Choroid plexus epithelial cell (primary cell): ENCODE measurements at regions not wholly inside any gene's neighbourhood (a gene's known extent, or its start where the extent isn't known, plus 50 kb on each side); places are given as distances from the start of the nearest gene placed in this dataset.

ENCODE experiments used
- DNase-seq: peaks from one replicate; pipeline ENCODE4 v3.0.0-alpha.2; 2010; ENCODE audit warnings: low read depth
- H3K4me3 ChIP-seq: 2 replicates; pipeline ENCODE4 v1.5.1; 2011; ENCODE audit warnings: low read depth, mild to moderate bottlenecking, control low read depth, low read length, moderate library complexity
- CTCF ChIP-seq: conservative IDR thresholded peaks from 2 replicates; pipeline ENCODE4 v1.5.1; 2011; ENCODE audit warnings: low read depth, mild to moderate bottlenecking, control low read depth, inconsistent platforms, low read length, moderate library complexity

GRCh38 chr1:199508072-199508471 lies 519.4 kb upstream of the NR5A2 start:
- TF ChIP-seq CTCF = no peak
- H3K4me3 ChIP-seq = no peak overlapping the region

GRCh38 chr1:199508653-199509052 lies 518.9 kb upstream of the NR5A2 start:
- H3K4me3 ChIP-seq = no peak overlapping the region
- TF ChIP-seq CTCF = no peak
- DNase-seq = no peak

More at GRCh38 chr1:199508072-199508471, 519.4 kb upstream of the NR5A2 start:
- no peak for DNase-seq

- no peak for TF ChIP-seq CTCF
- no peak overlapping the region for H3K4me3 ChIP-seq
- DNase-seq = no peak
Observed at GRCh38 chr1:199509456-199509855, 518.1 kb upstream of the NR5A2 start.

GRCh38 chr1:199510314-199510713 lies 517.2 kb upstream of the NR5A2 start:
- DNase-seq = no peak
- no peak for TF ChIP-seq CTCF
- no peak overlapping the region for H3K4me3 ChIP-seq

GRCh38 chr1:199512037-199512710 lies 515.3 kb upstream of the NR5A2 start:
- TF ChIP-seq CTCF = no peak
- peak; percentile 20 for DNase-seq
- no peak overlapping the region for H3K4me3 ChIP-seq

- DNase-seq = no peak
- TF ChIP-seq CTCF = no peak
- no peak overlapping the region for H3K4me3 ChIP-seq
Observed at GRCh38 chr1:199515261-199515660, 512.2 kb upstream of the NR5A2 start.

- H3K4me3 ChIP-seq = no peak overlapping the region
- peak; percentile 24 for DNase-seq
- TF ChIP-seq CTCF = no peak
Observed at GRCh38 chr1:199522338-199522737, 505.2 kb upstream of the NR5A2 start.
